HepG2 (cell line): ENCODE measurements at regions not wholly inside any gene's neighbourhood (a gene's known extent, or its start where the extent isn't known, plus 50 kb on each side); places are given as distances from the start of the nearest gene placed in this dataset.

Experiments used
- ATAC-seq: fragments of 200-7000 bp; cut with Tn5 transposase; 3 replicates; pipeline ENCODE4 v1.9.1; 2020; ENCODE audit warnings: mild to moderate bottlenecking, moderate library complexity
- BruUV-seq: library from RNA; stranded (reverse); fragments of 400-500 nt; replicated peaks from 2 replicates; lab custom pipeline; 2021; lab: Mats Ljungman, UMichigan
- CTCF ChIA-PET: fragments of 300-600 bp; formaldehyde crosslinking; extraction: SDS; loops from one replicate; lab custom pipeline; 2021; ENCODE audit warnings: low total read pairs, inconsistent platforms, low intra/inter-chr PET ratio; lab: Yijun Ruan, JAX
- POLR2A ChIA-PET: fragments of 350-600 bp; sonication (Branson Sonifier 250); formaldehyde crosslinking; loops from one replicate; lab custom pipeline; 2020; ENCODE audit warnings: antibody characterized with exemption, inconsistent platforms; lab: Yijun Ruan, JAX
- DNase-seq: peaks from one replicate; pipeline ENCODE4 v3.0.0-alpha.2; 2015; ENCODE audit warnings: low spot score
- FAIRE-seq: peaks from 3 replicates; lab custom pipeline; 2011; peaks lifted over from hg19 to GRCh38; lab: Jason Lieb, UNC
- H2AFZ ChIP-seq: one replicate; pipeline ENCODE4 v1.6.1; 2011; ENCODE audit warnings: low read length, inconsistent platforms
- H3K27ac ChIP-seq: fragments of 300-600 bp; 3 replicates; pipeline ENCODE4 v1.8.0; 2011; ENCODE audit warnings: mixed run types, mild to moderate bottlenecking, mixed read lengths, low read length, inconsistent platforms; ENCODE audit not compliant: insufficient read depth; ENCODE audit errors: extremely low read length
- H3K27me3 ChIP-seq, 2 experiments: fragments of 200-600 bp in 1 of 2; 2 replicates in 1 of 2; 3 replicates in 1 of 2; pipeline versions ENCODE4 v1.6.0 to v1.8.0; 2011; ENCODE audit warnings: low read length in 2 of 2, mild to moderate bottlenecking in 2 of 2, moderate library complexity in 2 of 2, inconsistent platforms in 1 of 2; ENCODE audit not compliant: insufficient read depth in 2 of 2, control insufficient read depth in 1 of 2
- H3K36me3 ChIP-seq, 2 experiments: fragments of 200-600 bp in 1 of 2; replicated peaks in 1 of 2; 2 replicates in 1 of 2; 3 replicates in 1 of 2; pipeline versions ENCODE4 v1.5.1 to v1.8.0; 2011; ENCODE audit warnings: low read length in 2 of 2, inconsistent platforms in 1 of 2; ENCODE audit not compliant: insufficient read depth in 2 of 2, control insufficient read depth in 1 of 2
- H3K4me1 ChIP-seq: 2 replicates; pipeline ENCODE4 v1.5.1; 2012; ENCODE audit warnings: low read length, inconsistent platforms; ENCODE audit not compliant: insufficient read depth
- H3K4me2 ChIP-seq: 2 replicates; pipeline ENCODE4 v1.6.0; 2011; ENCODE audit warnings: low read depth, low read length, inconsistent platforms
- H3K4me3 ChIP-seq, 3 experiments: fragments of 200-600 bp in 1 of 3; sonication (generic), shearing (Covaris generic) in 1 of 3; replicated peaks in 1 of 3; 2 replicates each; pipeline ENCODE4 v1.5.1; 2011 to 2016; ENCODE audit warnings: low read length in 3 of 3, inconsistent platforms in 2 of 3, low read depth in 2 of 3, mild to moderate bottlenecking in 2 of 3, control low read depth in 1 of 3, mixed read lengths in 1 of 3; ENCODE audit not compliant: insufficient read depth in 1 of 3
- H3K79me2 ChIP-seq: one replicate; pipeline ENCODE4 v1.6.1; 2011; ENCODE audit warnings: low read length, inconsistent platforms; ENCODE audit not compliant: insufficient read depth
- H3K9ac ChIP-seq: 2 replicates; pipeline ENCODE4 v1.6.0; 2011; ENCODE audit warnings: mild to moderate bottlenecking, low read depth, low read length, inconsistent platforms; ENCODE audit not compliant: insufficient read depth
- H3K9me3 ChIP-seq: 2 replicates; pipeline ENCODE4 v1.5.1; 2012; ENCODE audit warnings: mild to moderate bottlenecking, low read length
- H4K20me1 ChIP-seq: 2 replicates; pipeline ENCODE4 v1.6.0; 2011; ENCODE audit warnings: inconsistent platforms, mild to moderate bottlenecking, low read length, moderate library complexity; ENCODE audit not compliant: insufficient read depth
- ATF4 ChIP-seq, 2 experiments: fragments of 450-650 bp in 1 of 2; sonication (generic) in 1 of 2; formaldehyde crosslinking; IDR thresholded peaks; 2 replicates each; pipeline versions ENCODE4 v1.5.0 to v1.8.0; 2020 to 2022; ENCODE audit warnings: mild to moderate bottlenecking in 1 of 2, missing genetic modification reagents in 1 of 2
- FOXC1 ChIP-seq: sonication (generic); formaldehyde crosslinking; IDR thresholded peaks from 2 replicates; pipeline ENCODE4 v1.8.0; 2022; ENCODE audit warnings: mild to moderate bottlenecking, missing genetic modification reagents, borderline replicate concordance
- HES4 ChIP-seq: sonication (generic); formaldehyde crosslinking; IDR thresholded peaks from 2 replicates; pipeline ENCODE4 v1.9.0; 2021; ENCODE audit warnings: mild to moderate bottlenecking, missing genetic modification reagents, borderline replicate concordance
- HIVEP1 ChIP-seq: sonication (generic); formaldehyde crosslinking; IDR thresholded peaks from 2 replicates; pipeline ENCODE4 v1.4.0; 2020; ENCODE audit warnings: mild to moderate bottlenecking, missing genetic modification reagents
- KDM4B ChIP-seq: sonication (generic); formaldehyde crosslinking; IDR thresholded peaks from 2 replicates; pipeline ENCODE4 v1.4.0; 2020; ENCODE audit warnings: missing genetic modification reagents
- MAF1 ChIP-seq: sonication (generic); formaldehyde crosslinking; IDR thresholded peaks from 2 replicates; pipeline ENCODE4 v1.5.0; 2020; ENCODE audit warnings: missing genetic modification reagents, borderline replicate concordance
- MIXL1 ChIP-seq: IDR thresholded peaks from 2 replicates; pipeline ENCODE4 v1.6.1; 2016
- RXRA ChIP-seq: sonication (generic); formaldehyde crosslinking; IDR thresholded peaks from 2 replicates; pipeline ENCODE4 v1.5.1; 2020; ENCODE audit warnings: missing genetic modification reagents
- SAP130 ChIP-seq: IDR thresholded peaks from 2 replicates; pipeline ENCODE4 v1.6.1; 2016; ENCODE audit warnings: low read depth
- SIN3B ChIP-seq: fragments of 150-350 bp; IDR thresholded peaks from 2 replicates; pipeline ENCODE4 v1.6.1; 2014; ENCODE audit warnings: low read length
- ZBTB21 ChIP-seq: sonication (generic); formaldehyde crosslinking; IDR thresholded peaks from 2 replicates; pipeline ENCODE4 v1.4.0; 2020; ENCODE audit warnings: missing genetic modification reagents
- ZNF337 ChIP-seq: sonication (generic); formaldehyde crosslinking; IDR thresholded peaks from 2 replicates; pipeline ENCODE4 v1.5.1; 2020; ENCODE audit warnings: missing genetic modification reagents, low read depth, mild to moderate bottlenecking, borderline replicate concordance
- ZNF552 ChIP-seq: sonication (generic); formaldehyde crosslinking; IDR thresholded peaks from 2 replicates; pipeline ENCODE4 v1.9.0; 2022; ENCODE audit warnings: missing genetic modification reagents, mild to moderate bottlenecking, borderline replicate concordance
- WGBS: methylation state at CpG from one replicate; pipeline ENCODE4 v1.1.6; 2017; ENCODE audit warnings: low lambda C conversion rate; 5-methylcytosine and 5-hydroxymethylcytosine counted together
- in situ Hi-C: cut with HindIII; loops from 2 replicates; pipeline ENCODE4 v1.10.0; 2017; ENCODE audit warnings: low pct_unique_long_range_greater_than_20kb; ENCODE audit not compliant: extremely low pct_ligation_motif_present
- intact Hi-C: fragments of 100-400 bp; cut with micrococcal nuclease; formaldehyde crosslinking; loops from one replicate; pipeline ENCODE4 v1.10.0; 2022; ENCODE audit not compliant: unreplicated experiment
- TF ChIP-seq, protein P1 (sequence below): sonication (generic); formaldehyde crosslinking; IDR thresholded peaks from 2 replicates; pipeline ENCODE4 v1.5.0; 2020; ENCODE audit warnings: missing genetic modification reagents
- TF ChIP-seq, protein P2 (sequence below): IDR thresholded peaks from 2 replicates; pipeline ENCODE4 v1.6.1; 2016; ENCODE audit warnings: mild to moderate bottlenecking, missing biosample characterization, missing genetic modification reagents

GRCh38 chr16:86734543-86735460 lies 156.5 kb downstream of the FOXL1 start:
- Histone ChIP-seq H4K20me1 (no peaks in the 10 kb centered on the region), H3K36me3 (no peaks in the 10 kb centered on the region), H3K4me3 (no peak overlapping the region), H3K4me2 (no peak overlapping the region), H2AFZ (no peak overlapping the region), H3K27me3 (peaks cover 15 to 92% of the 10 kb centered on the region in 2 experiments)
- intact Hi-C loops: no loop called here
- DNase-seq: no peak
- no peak for TF ChIP-seq ZNF552 (CRISPR knock-in tag)
- TF ChIP-seq, all 625 proteins: peak for 0
- Histone ChIP-seq H3K9ac (no peak overlapping the region), H3K9me3 (no peaks in the 10 kb centered on the region), H3K4me1 (no peaks in the 10 kb centered on the region), H3K79me2 (no peaks in the 10 kb centered on the region), H3K27ac (no peak overlapping the region)
- FAIRE-seq (no peak), ATAC-seq (no peak)
- BruUV-seq: no TSS peak
- POLR2A ChIA-PET: no interaction called here
- 7% methylated on average over 21 of the region's 24 CpGs for WGBS
- in situ Hi-C loops: no loop called here
- CTCF ChIA-PET: no interaction called here

DNA sequence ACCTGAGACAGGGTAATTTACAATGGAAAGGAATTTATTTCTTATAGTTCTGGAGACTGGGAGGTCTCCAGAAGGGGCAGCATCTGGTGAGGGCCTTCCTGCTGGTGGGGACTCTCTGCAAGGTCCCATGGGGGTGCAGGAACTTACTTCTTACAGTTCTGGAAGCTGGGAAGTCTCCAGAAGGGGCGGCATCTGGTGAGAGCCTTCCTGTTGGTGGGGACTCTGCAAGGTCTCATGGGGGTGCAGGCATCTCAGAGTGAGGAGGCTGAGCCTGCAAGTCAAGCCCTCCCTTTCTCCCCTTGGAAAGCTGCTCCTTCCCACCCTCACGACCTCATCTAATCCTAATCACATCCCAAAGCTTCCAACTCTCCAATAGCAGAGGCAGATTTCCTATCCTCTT lies 157.4 kb downstream of the FOXL1 start:
- no peak overlapping the region for H3K4me3 ChIP-seq
- peaks cover 18 to 92% of the 10 kb centered on the region in 2 experiments for H3K27me3 ChIP-seq
- ATAC-seq (no peak), DNase-seq (no peak), FAIRE-seq (no peak)
- H3K4me2 ChIP-seq: no peak overlapping the region
- no peaks in the 10 kb centered on the region for H3K36me3 ChIP-seq
- no peaks in the 10 kb centered on the region for H3K4me1 ChIP-seq
- in situ Hi-C loops (no loop called here), intact Hi-C loops (no loop called here)
- no peak overlapping the region for H3K27ac ChIP-seq
- H3K9ac ChIP-seq: no peak overlapping the region
- no TSS peak for BruUV-seq
- no peaks in the 10 kb centered on the region for H4K20me1 ChIP-seq
- POLR2A ChIA-PET: no interaction called here
- no peak overlapping the region for H2AFZ ChIP-seq
- 0% methylated on average over 2 of the region's 2 CpGs for WGBS
- no peaks in the 10 kb centered on the region for H3K9me3 ChIP-seq
- no peaks in the 10 kb centered on the region for H3K79me2 ChIP-seq
- CTCF ChIA-PET: no interaction called here
- TF ChIP-seq SIN3B: no peak
- no peak for TF ChIP-seq HES4 (CRISPR knock-in tag)
- TF ChIP-seq SAP130 (CRISPR knock-in tag): no peak
- no peak for TF ChIP-seq FOXC1 (CRISPR knock-in tag)
- no peak for TF ChIP-seq MIXL1 (CRISPR knock-in tag)
- TF ChIP-seq, protein P1, sequence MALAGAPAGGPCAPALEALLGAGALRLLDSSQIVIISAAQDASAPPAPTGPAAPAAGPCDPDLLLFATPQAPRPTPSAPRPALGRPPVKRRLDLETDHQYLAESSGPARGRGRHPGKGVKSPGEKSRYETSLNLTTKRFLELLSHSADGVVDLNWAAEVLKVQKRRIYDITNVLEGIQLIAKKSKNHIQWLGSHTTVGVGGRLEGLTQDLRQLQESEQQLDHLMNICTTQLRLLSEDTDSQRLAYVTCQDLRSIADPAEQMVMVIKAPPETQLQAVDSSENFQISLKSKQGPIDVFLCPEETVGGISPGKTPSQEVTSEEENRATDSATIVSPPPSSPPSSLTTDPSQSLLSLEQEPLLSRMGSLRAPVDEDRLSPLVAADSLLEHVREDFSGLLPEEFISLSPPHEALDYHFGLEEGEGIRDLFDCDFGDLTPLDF (CRISPR knock-in tag): no peak
- no peak for TF ChIP-seq ZNF337 (CRISPR knock-in tag)
- no peak for TF ChIP-seq RXRA (CRISPR knock-in tag)
- TF ChIP-seq ATF4 (CRISPR knock-in tag; IDR thresholded peaks at IDR 0.05): no peak
- TF ChIP-seq KDM4B (CRISPR knock-in tag): no peak
- TF ChIP-seq, protein P2, sequence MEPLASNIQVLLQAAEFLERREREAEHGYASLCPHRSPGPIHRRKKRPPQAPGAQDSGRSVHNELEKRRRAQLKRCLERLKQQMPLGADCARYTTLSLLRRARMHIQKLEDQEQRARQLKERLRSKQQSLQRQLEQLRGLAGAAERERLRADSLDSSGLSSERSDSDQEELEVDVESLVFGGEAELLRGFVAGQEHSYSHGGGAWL (CRISPR knock-in tag): no peak
- no peak for TF ChIP-seq ZBTB21 (CRISPR knock-in tag)
- TF ChIP-seq MAF1 (CRISPR knock-in tag): no peak
- TF ChIP-seq HIVEP1: no peak
